Endothelial cell of umbilical vein (primary cell): ENCODE measurements at regions not wholly inside any gene's neighbourhood (a gene's known extent, or its start where the extent isn't known, plus 50 kb on each side); places are given as distances from the start of the nearest gene placed in this dataset.

Experiments
- POLR2A ChIP-seq: IDR thresholded peaks from 2 replicates; pipeline ENCODE4 v1.6.1; 2012; ENCODE audit warnings: low read depth, mild to moderate bottlenecking, control low read depth, low read length
- TF ChIP-seq, protein P1 (sequence below), 2 donors: IDR thresholded peaks; 1 replicate in 1 of 2; 2 replicates in 1 of 2; pipeline ENCODE4 v1.5.1; 2011; ENCODE audit warnings: low read length in 2 of 2, mild to moderate bottlenecking in 2 of 2, moderate library complexity in 2 of 2, control low read depth in 1 of 2, inconsistent platforms in 1 of 2, low read depth in 1 of 2; ENCODE audit not compliant: insufficient read depth in 1 of 2; ENCODE audit errors: extremely low read depth in 1 of 2

DNA sequence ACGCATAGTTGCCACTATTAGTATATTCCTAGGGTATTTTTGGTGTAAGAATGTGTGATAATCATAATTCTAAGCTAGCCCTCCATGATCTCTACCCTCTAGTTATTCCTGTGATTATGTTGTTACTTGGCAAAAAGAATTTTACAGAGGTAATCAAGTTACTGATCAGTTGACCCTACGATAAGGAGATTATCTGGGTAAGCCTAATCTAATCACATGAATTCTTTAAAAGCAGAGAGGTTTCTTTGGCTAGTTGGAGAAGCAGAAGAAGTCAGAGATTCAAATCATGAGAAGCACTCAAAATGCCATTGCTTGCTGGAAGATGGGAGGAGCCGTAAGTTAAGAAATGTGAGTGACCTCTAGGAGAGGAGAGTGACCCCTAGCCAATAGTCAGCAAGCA is 72.7 kb downstream of the RPE65 start:
- TF ChIP-seq, protein P1, sequence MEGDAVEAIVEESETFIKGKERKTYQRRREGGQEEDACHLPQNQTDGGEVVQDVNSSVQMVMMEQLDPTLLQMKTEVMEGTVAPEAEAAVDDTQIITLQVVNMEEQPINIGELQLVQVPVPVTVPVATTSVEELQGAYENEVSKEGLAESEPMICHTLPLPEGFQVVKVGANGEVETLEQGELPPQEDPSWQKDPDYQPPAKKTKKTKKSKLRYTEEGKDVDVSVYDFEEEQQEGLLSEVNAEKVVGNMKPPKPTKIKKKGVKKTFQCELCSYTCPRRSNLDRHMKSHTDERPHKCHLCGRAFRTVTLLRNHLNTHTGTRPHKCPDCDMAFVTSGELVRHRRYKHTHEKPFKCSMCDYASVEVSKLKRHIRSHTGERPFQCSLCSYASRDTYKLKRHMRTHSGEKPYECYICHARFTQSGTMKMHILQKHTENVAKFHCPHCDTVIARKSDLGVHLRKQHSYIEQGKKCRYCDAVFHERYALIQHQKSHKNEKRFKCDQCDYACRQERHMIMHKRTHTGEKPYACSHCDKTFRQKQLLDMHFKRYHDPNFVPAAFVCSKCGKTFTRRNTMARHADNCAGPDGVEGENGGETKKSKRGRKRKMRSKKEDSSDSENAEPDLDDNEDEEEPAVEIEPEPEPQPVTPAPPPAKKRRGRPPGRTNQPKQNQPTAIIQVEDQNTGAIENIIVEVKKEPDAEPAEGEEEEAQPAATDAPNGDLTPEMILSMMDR (IDR thresholded peaks at IDR 0.05; ENCODE audit: extremely low read depth in 1 of 2, insufficient read depth in 1 of 2, low read depth in 1 of 2, low read length in 2 of 2): no peak
- no peak for TF ChIP-seq POLR2A
